ENCODE measurements at regions not wholly inside any gene's neighbourhood (a gene's known extent, or its start where the extent isn't known, plus 50 kb on each side); places are given as distances from the start of the nearest gene placed in this dataset.

DNA sequence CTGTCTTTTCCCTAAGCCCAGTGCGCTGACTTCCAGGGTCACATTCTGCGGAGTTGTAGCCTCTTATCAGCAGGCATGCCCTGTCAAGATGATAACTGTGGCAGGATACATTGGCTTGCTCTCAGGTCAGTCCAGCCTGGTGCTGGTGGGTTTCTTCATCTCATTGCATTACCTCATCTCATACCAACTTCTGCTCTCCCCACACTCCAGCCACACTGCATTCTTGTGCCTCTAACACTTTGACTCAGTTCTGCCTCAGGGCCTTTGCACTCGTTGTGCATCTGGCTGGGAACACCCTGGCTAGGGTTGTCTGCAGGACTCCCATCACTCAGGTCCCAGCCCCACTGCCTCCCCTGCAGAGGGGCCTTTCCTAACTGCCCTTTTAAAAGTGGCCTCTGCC, 110.3 kb upstream of the BACH2 start:
- TF ChIP-seq, protein P1, sequence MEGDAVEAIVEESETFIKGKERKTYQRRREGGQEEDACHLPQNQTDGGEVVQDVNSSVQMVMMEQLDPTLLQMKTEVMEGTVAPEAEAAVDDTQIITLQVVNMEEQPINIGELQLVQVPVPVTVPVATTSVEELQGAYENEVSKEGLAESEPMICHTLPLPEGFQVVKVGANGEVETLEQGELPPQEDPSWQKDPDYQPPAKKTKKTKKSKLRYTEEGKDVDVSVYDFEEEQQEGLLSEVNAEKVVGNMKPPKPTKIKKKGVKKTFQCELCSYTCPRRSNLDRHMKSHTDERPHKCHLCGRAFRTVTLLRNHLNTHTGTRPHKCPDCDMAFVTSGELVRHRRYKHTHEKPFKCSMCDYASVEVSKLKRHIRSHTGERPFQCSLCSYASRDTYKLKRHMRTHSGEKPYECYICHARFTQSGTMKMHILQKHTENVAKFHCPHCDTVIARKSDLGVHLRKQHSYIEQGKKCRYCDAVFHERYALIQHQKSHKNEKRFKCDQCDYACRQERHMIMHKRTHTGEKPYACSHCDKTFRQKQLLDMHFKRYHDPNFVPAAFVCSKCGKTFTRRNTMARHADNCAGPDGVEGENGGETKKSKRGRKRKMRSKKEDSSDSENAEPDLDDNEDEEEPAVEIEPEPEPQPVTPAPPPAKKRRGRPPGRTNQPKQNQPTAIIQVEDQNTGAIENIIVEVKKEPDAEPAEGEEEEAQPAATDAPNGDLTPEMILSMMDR (conservative IDR thresholded peaks at IDR 0.05; ENCODE audit: low read length), result no peak
- no peak for TF ChIP-seq EZH2phosphoT487 (IDR thresholded peaks at IDR 0.05; ENCODE audit: borderline replicate concordance, low read depth, low read length)
